Ishikawa (cell line): ENCODE measurements at regions not wholly inside any gene's neighbourhood (a gene's known extent, or its start where the extent isn't known, plus 50 kb on each side); places are given as distances from the start of the nearest gene placed in this dataset.

ENCODE experiments used
- CEBPB ChIP-seq: IDR thresholded peaks from 2 replicates; pipeline ENCODE4 v1.6.1; 2012
- CREB1 ChIP-seq: IDR thresholded peaks from 2 replicates; pipeline ENCODE4 v1.6.1; 2012; ENCODE audit warnings: low read depth
- EGR1 ChIP-seq: IDR thresholded peaks from 2 replicates; pipeline ENCODE4 v1.6.1; 2012
- EP300 ChIP-seq: IDR thresholded peaks from 2 replicates; pipeline ENCODE4 v1.6.1; 2012; ENCODE audit warnings: borderline replicate concordance
- FOXM1 ChIP-seq: IDR thresholded peaks from 2 replicates; pipeline ENCODE4 v1.6.1; 2012; ENCODE audit warnings: low read depth, borderline replicate concordance
- MAX ChIP-seq: IDR thresholded peaks from 2 replicates; pipeline ENCODE4 v1.6.1; 2012
- NFIC ChIP-seq: IDR thresholded peaks from 2 replicates; pipeline ENCODE4 v1.6.1; 2012
- RAD21 ChIP-seq: IDR thresholded peaks from 2 replicates; pipeline ENCODE4 v1.6.1; 2012; ENCODE audit warnings: low read depth
- REST ChIP-seq: IDR thresholded peaks from 2 replicates; pipeline ENCODE4 v1.6.1; 2012; ENCODE audit warnings: low read depth, mild to moderate bottlenecking
- TAF1 ChIP-seq: IDR thresholded peaks from 2 replicates; pipeline ENCODE4 v1.6.1; 2012; ENCODE audit warnings: low read depth, mild to moderate bottlenecking
- TCF12 ChIP-seq: IDR thresholded peaks from 2 replicates; pipeline ENCODE4 v1.6.1; 2012; ENCODE audit warnings: low read depth
- TEAD4 ChIP-seq: IDR thresholded peaks from 2 replicates; pipeline ENCODE4 v1.6.1; 2012
- USF1 ChIP-seq: IDR thresholded peaks from 2 replicates; pipeline ENCODE4 v1.6.1; 2012
- YY1 ChIP-seq: IDR thresholded peaks from 2 replicates; pipeline ENCODE4 v1.6.1; 2012; ENCODE audit warnings: low read depth
- ZBTB7A ChIP-seq: IDR thresholded peaks from 2 replicates; pipeline ENCODE4 v1.6.1; 2012; ENCODE audit warnings: low read depth

- no peak for TF ChIP-seq TCF12
- no peak for TF ChIP-seq EGR1
- no peak for TF ChIP-seq FOXM1
- no peak for TF ChIP-seq MAX
- TF ChIP-seq CEBPB, result no peak
- TF ChIP-seq EP300, result no peak
- no peak for TF ChIP-seq ZBTB7A
- no peak for TF ChIP-seq REST
- no peak for TF ChIP-seq YY1
- no peak for TF ChIP-seq CREB1
- no peak for TF ChIP-seq NFIC
These were observed 105.8 kb upstream of the NCKAP5 start for GRCh38 chr2:133674066-133674432.

- TF ChIP-seq NFIC (0 out of 2 replicates have a peak, but pooled peaks have one; percentile 5), CEBPB (0 out of 2 replicates have a peak, but pooled peaks have one; percentile 11), TAF1 (no peak)
These were observed 106.4 kb upstream of the NCKAP5 start for GRCh38 chr2:133674433-133675331.

- TF ChIP-seq TAF1, result no peak
- no peak for TF ChIP-seq TEAD4
- TF ChIP-seq FOXM1, result no peak
- TF ChIP-seq ZBTB7A, result no peak
These were observed 108.3 kb upstream of the NCKAP5 start for GRCh38 chr2:133676392-133677130.

- TF ChIP-seq TEAD4 (no peak), RAD21 (no peak), REST (no peak), USF1 (no peak), TAF1 (no peak), ZBTB7A (no peak)
These were observed 112.2 kb upstream of the NCKAP5 start for GRCh38 chr2:133680343-133681049.

- TF ChIP-seq MAX (no peak), CEBPB (no peak), NFIC (no peak), CREB1 (no peak), REST (no peak), TAF1 (no peak), EP300 (no peak), USF1 (no peak), TCF12 (no peak), FOXM1 (no peak), TEAD4 (no peak), RAD21 (no peak)
These were observed 114.1 kb upstream of the NCKAP5 start for GRCh38 chr2:133682347-133682746.
